ENCODE measurements at regions not wholly inside any gene's neighbourhood (a gene's known extent, or its start where the extent isn't known, plus 50 kb on each side); places are given as distances from the start of the nearest gene placed in this dataset.

DNA sequence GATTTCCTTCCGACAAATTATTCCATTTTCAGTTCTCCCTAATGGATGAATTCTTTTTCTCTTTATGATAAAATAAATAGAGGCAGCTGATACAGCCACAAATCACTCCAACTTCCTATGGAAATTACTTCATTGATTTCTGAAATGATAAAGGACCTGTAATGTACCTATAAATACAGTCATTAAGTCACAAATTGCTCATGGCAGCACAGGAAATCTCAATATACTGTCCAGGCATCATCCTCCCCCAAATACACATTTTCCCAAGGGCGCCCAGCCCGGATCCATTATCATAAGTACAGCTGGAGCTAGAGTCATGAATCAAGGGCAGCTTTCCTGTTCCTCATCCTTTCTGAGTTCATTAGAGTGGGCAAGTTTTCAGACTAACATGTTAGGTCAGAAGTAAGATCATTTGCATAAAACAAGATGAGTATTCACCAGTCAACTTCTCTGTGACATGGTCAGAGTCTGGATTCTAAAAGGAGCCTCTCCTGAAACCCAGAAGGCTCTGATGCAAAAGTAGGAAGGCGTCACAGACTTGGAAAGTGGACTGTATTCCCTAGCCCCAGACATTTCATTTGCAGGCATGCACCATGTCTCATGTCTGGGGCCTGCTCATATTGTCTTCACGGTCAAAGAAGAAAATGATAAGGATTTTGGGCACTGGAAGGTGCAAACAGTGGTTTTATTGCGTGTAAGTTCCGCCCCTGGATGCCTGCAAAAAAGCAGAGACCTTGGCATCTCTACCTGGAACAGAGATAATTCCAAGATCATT lies 383.2 kb downstream of the PLK2 start:
- H3K36me3 Mint-ChIP-seq (ENCODE audit: insufficient read depth, unreplicated experiment) = no peaks in the 10 kb centered on the region
- intact Hi-C loops (cut with micrococcal nuclease; ENCODE audit: unreplicated experiment) = no loop called here

DNA sequence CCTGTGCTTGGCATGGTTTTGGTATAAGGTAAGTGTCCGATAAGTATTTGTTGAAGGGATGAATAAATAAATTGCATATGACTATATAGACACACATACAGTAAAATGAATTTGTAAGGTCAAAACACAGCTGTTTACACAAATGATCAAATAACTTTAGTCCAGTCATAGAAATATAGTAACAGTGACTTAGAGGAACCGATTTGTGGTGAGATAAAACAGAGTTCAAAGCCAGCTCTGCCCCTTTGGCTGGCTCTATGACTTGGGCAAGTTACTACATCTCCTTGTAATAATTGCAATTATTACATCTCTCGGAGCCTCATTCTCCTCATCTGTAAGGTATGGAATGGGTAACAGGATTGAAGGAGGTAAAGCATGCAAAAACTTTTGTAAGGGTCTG lies 384.0 kb downstream of the PLK2 start:
- H3K36me3 Mint-ChIP-seq (ENCODE audit: insufficient read depth, unreplicated experiment) = no peaks in the 10 kb centered on the region
- BruUV-seq (replicated peaks) = no TSS peak
- no peaks in the 10 kb centered on the region for H3K9me3 Mint-ChIP-seq (ENCODE audit: low read depth, unreplicated experiment)
- intact Hi-C loops (cut with micrococcal nuclease; ENCODE audit: unreplicated experiment) = no loop called here
- TF ChIP-seq, protein P1, sequence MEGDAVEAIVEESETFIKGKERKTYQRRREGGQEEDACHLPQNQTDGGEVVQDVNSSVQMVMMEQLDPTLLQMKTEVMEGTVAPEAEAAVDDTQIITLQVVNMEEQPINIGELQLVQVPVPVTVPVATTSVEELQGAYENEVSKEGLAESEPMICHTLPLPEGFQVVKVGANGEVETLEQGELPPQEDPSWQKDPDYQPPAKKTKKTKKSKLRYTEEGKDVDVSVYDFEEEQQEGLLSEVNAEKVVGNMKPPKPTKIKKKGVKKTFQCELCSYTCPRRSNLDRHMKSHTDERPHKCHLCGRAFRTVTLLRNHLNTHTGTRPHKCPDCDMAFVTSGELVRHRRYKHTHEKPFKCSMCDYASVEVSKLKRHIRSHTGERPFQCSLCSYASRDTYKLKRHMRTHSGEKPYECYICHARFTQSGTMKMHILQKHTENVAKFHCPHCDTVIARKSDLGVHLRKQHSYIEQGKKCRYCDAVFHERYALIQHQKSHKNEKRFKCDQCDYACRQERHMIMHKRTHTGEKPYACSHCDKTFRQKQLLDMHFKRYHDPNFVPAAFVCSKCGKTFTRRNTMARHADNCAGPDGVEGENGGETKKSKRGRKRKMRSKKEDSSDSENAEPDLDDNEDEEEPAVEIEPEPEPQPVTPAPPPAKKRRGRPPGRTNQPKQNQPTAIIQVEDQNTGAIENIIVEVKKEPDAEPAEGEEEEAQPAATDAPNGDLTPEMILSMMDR (IDR thresholded peaks at IDR 0.05; ENCODE audit: unreplicated experiment) = no peak
- peaks cover 24% of the 10 kb centered on the region for H3K4me1 Mint-ChIP-seq (ENCODE audit: low read depth, unreplicated experiment)
- no peak for DNase-seq
- H3K27me3 Mint-ChIP-seq (ENCODE audit: unreplicated experiment) = no peaks in the 10 kb centered on the region
- no peak overlapping the region for H3K27ac Mint-ChIP-seq (ENCODE audit: unreplicated experiment)
- H3K4me3 Mint-ChIP-seq (ENCODE audit: low read depth, unreplicated experiment) = no peak overlapping the region
- CTCF ChIA-PET = no interaction called here

More for the DNA sequence above, 383.2 kb downstream of the PLK2 start:
- no TSS peak for BruUV-seq (replicated peaks)
- H3K4me1 Mint-ChIP-seq (ENCODE audit: low read depth, unreplicated experiment) = peaks cover 27% of the 10 kb centered on the region
- CTCF ChIA-PET = interaction anchor here (0.6 kb wide), 1 partner anchor 260 kb away, joined by 3 read pairs; no protein-coding TSS in a partner anchor
- H3K4me3 Mint-ChIP-seq (ENCODE audit: low read depth, unreplicated experiment) = no peak overlapping the region
- H3K27ac Mint-ChIP-seq (ENCODE audit: unreplicated experiment) = no peak overlapping the region
- TF ChIP-seq, protein P1 (IDR thresholded peaks at IDR 0.05; ENCODE audit: unreplicated experiment) = no peak
- H3K27me3 Mint-ChIP-seq (ENCODE audit: unreplicated experiment) = no peaks in the 10 kb centered on the region
- no peaks in the 10 kb centered on the region for H3K9me3 Mint-ChIP-seq (ENCODE audit: low read depth, unreplicated experiment)
- no peak for DNase-seq

DNA sequence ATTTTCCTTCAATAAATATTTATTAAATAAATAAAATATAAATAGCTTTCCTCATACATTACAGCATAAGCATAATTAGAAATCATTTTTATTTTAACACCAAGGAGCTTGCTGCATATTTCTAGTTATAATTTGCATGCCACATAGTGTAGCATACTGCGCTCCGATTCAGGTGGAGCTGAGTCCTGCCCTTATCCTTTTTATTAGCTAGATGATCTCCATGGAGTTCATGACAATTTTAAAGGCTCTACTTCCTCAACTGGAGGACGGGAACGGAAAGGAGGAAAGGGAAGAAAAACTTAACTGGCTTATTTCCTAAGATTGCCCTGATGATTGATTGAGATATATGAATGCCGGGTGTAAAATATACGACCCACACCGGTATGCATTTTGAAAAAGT lies 385.2 kb downstream of the PLK2 start:
- H3K27me3 Mint-ChIP-seq (ENCODE audit: unreplicated experiment) = no peaks in the 10 kb centered on the region
- intact Hi-C loops (cut with micrococcal nuclease; ENCODE audit: unreplicated experiment) = no loop called here
- peaks cover 21% of the 10 kb centered on the region for H3K4me1 Mint-ChIP-seq (ENCODE audit: low read depth, unreplicated experiment)
- no TSS peak for BruUV-seq (replicated peaks)
- H3K27ac Mint-ChIP-seq (ENCODE audit: unreplicated experiment) = no peak overlapping the region
- H3K36me3 Mint-ChIP-seq (ENCODE audit: insufficient read depth, unreplicated experiment) = no peaks in the 10 kb centered on the region
- no peak for DNase-seq
- H3K4me3 Mint-ChIP-seq (ENCODE audit: low read depth, unreplicated experiment) = no peak overlapping the region
- CTCF ChIA-PET = interaction anchor here (1.1 kb wide), 1 partner anchor 11 kb away, joined by 3 read pairs; no protein-coding TSS in a partner anchor
- H3K9me3 Mint-ChIP-seq (ENCODE audit: low read depth, unreplicated experiment) = no peaks in the 10 kb centered on the region
- TF ChIP-seq, protein P1 (IDR thresholded peaks at IDR 0.05; ENCODE audit: unreplicated experiment) = no peak

DNA sequence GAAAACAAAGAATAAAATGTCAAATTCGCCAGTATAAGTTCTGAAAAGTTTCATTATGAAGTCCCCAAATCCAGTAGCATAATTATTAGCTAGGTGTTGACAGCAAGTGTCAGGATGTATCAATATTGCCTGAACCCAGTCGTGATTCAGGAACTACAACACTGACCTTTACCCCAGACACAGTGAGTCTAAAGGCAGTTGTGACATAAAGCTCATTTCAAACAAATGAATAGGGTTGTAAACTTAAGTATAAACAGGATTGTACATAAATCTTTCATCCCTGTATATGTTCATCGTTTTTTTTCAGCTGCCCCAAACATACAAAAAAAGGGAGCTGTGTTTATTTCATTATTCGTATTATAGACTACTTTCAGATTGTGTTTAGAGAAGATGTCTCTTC lies 385.7 kb downstream of the PLK2 start:
- CTCF ChIA-PET = interaction anchor here (1.1 kb wide), 1 partner anchor 12 kb away, joined by 3 read pairs; no protein-coding TSS in a partner anchor
- no peak for DNase-seq

More for the DNA sequence above, 385.7 kb downstream of the PLK2 start:
- BruUV-seq (replicated peaks) = no TSS peak
- Mint-ChIP-seq H3K4me3 (ENCODE audit: low read depth, unreplicated experiment) (no peak overlapping the region), H3K27me3 (ENCODE audit: unreplicated experiment) (no peaks in the 10 kb centered on the region), H3K36me3 (ENCODE audit: insufficient read depth, unreplicated experiment) (no peaks in the 10 kb centered on the region), H3K9me3 (ENCODE audit: low read depth, unreplicated experiment) (no peaks in the 10 kb centered on the region), H3K4me1 (ENCODE audit: low read depth, unreplicated experiment) (peaks cover 25% of the 10 kb centered on the region), H3K27ac (ENCODE audit: unreplicated experiment) (no peak overlapping the region)
- TF ChIP-seq, protein P1 (IDR thresholded peaks at IDR 0.05; ENCODE audit: unreplicated experiment) = no peak
- intact Hi-C loops (cut with micrococcal nuclease; ENCODE audit: unreplicated experiment) = no loop called here
